NB4 (cell line): ENCODE measurements at regions not wholly inside any gene's neighbourhood (a gene's known extent, or its start where the extent isn't known, plus 50 kb on each side); places are given as distances from the start of the nearest gene placed in this dataset.

Experiments used
- DNase-seq: peaks from one replicate; pipeline ENCODE4 v3.0.0; 2010; ENCODE audit warnings: low read depth
- H3K4me3 ChIP-seq: one replicate; pipeline ENCODE4 v1.5.1; 2011; ENCODE audit warnings: mild to moderate bottlenecking, low read depth, low read length, moderate library complexity
- CTCF ChIP-seq: IDR thresholded peaks from one replicate; pipeline ENCODE4 v1.5.1; 2012; ENCODE audit warnings: low read depth, low read length
- MAX ChIP-seq: IDR thresholded peaks from 2 replicates; pipeline ENCODE4 v1.6.1; 2011; ENCODE audit warnings: low read depth, low read length
- MYC ChIP-seq: IDR thresholded peaks from 2 replicates; pipeline ENCODE4 v1.6.1; 2011; ENCODE audit warnings: low read depth, low read length
- POLR2A ChIP-seq: IDR thresholded peaks from 2 replicates; pipeline ENCODE4 v1.6.1; 2011; ENCODE audit warnings: mild to moderate bottlenecking; ENCODE audit not compliant: insufficient read length; ENCODE audit errors: extremely low read depth

DNA sequence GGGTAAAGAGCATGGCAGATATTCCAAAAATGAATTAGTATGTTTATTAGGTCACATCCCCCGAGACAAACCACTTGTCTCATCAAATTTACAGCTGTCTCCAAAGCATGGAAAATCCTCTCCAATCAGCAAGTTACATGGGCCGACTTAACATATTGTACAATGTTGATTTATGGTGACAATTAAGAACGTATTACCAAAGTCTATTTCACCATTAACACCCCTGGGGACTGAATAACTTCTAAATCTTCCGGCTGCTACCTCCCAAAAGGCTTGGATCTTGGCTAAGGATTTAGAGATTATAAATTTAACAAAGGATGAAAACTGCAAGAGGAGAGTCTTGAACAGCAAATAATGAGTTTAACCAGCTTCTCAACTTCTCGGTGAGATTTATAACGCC, 311.9 kb downstream of the NPIPA8 start:
- TF ChIP-seq MYC (no peak), CTCF (no peak), POLR2A (no peak), MAX (no peak)
- H3K4me3 ChIP-seq = no peak overlapping the region
- DNase-seq = no peak

DNA sequence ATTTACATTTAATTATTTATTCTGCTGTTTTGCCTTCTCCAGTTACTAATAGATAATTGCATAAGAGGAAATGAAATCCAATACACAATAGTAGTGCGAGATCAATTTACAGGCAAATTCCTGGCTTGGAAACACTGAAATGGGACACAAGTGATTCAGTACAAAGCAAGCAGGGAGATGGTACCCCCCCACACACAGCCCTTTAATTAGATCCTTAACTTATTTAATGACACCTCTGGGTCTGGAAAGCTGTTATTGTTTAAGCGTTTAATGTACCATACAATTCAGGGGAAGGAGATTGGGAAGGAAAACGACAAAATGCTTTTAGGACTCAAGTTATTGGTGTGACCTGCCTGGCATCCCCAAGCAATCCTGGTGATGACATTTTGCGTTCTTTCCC, 318.2 kb downstream of the NPIPA8 start:
- TF ChIP-seq POLR2A (no peak), MYC (no peak), CTCF (no peak), MAX (no peak)
- DNase-seq = no peak
- no peak overlapping the region for H3K4me3 ChIP-seq

DNA sequence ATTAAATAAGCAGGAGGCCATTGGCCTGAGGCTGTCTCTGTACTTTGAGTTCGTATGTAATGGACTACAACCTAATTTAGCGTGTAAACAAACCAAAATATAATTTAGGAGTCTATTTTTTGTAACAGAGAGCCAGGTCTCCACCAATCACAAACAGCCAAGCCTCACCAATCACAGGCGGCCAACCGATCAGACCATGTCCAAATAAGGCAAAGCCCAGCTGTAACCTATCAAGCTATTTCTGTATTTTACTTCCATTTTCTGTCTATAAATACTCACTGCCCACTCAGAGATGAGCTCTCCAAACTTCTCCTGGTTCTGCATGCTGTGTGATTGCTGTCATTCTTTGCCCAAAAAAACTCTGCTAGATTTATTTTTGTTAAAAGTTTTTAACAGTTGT, 322.7 kb downstream of the NPIPA8 start:
- no peak for DNase-seq

GRCh38 chr16:18008356-18008755, 328.2 kb downstream of the NPIPA8 start:
- no peak for DNase-seq
- TF ChIP-seq POLR2A = no peak
- TF ChIP-seq CTCF = no peak
- no peak for TF ChIP-seq MAX
- TF ChIP-seq MYC = no peak
- no peak overlapping the region for H3K4me3 ChIP-seq

More for the DNA sequence above, 322.7 kb downstream of the NPIPA8 start:
- TF ChIP-seq POLR2A = no peak
- no peak overlapping the region for H3K4me3 ChIP-seq

DNA sequence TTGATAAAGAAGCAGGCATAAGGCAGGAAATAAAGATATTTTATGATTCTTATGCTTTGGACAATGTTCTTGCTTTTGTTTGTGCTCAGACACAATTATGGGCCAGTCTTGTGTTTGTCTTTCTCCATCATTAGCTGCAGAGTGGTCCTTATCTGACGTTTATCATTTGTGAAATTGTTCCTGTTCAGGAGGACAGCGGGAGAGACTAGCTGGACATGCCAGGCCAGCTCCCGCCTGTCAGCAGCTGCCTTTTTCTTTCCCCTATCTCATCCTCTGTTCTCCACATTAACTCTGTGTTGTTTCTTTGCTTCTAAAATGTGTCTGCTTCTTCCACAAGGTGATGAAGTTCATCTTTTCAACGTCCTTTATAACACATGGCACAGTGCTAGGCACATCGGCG, 333.5 kb downstream of the NPIPA8 start:
- DNase-seq = no peak
- no peak overlapping the region for H3K4me3 ChIP-seq

GRCh38 chr16:17998996-17999395, 337.5 kb downstream of the NPIPA8 start:
- no peak for TF ChIP-seq MAX
- TF ChIP-seq CTCF = no peak
- no peak for TF ChIP-seq MYC
- TF ChIP-seq POLR2A = no peak
- no peak overlapping the region for H3K4me3 ChIP-seq
- DNase-seq = no peak

More for the DNA sequence above, 333.5 kb downstream of the NPIPA8 start:
- TF ChIP-seq MAX (no peak), CTCF (no peak), POLR2A (no peak), MYC (no peak)
